HL-60 (cell line): ENCODE measurements at regions not wholly inside any gene's neighbourhood (a gene's known extent, or its start where the extent isn't known, plus 50 kb on each side); places are given as distances from the start of the nearest gene placed in this dataset.

Experiments used
- DNase-seq, 2 experiments: peaks; one replicate each; pipeline ENCODE4 v3.0.0-alpha.2; 2010 to 2020; ENCODE audit warnings: low read depth in 1 of 2, low spot score in 1 of 2
- H3K27ac ChIP-seq: fragments of 250-450 bp; sonication (Bioruptor Pico); replicated peaks from 2 replicates; pipeline ENCODE4 v1.5.1; 2020; ENCODE audit warnings: mild to moderate bottlenecking, moderate library complexity
- H3K27me3 ChIP-seq: fragments of 250-450 bp; sonication (Bioruptor Pico); 2 replicates; pipeline ENCODE4 v1.5.1; 2021; ENCODE audit warnings: mild to moderate bottlenecking, moderate library complexity; ENCODE audit not compliant: insufficient read depth, poor library complexity, severe bottlenecking
- H3K4me3 ChIP-seq: replicated peaks from 2 replicates; pipeline ENCODE4 v1.5.1; 2011; ENCODE audit warnings: mild to moderate bottlenecking, control low read depth, low read length; ENCODE audit not compliant: insufficient read depth
- GABPA ChIP-seq: IDR thresholded peaks from 2 replicates; pipeline ENCODE4 v1.6.1; 2012; ENCODE audit warnings: low read depth
- POLR2AphosphoS5 ChIP-seq: IDR thresholded peaks from 2 replicates; pipeline ENCODE4 v1.6.1; 2012; ENCODE audit warnings: low read depth
- SPI1 ChIP-seq: IDR thresholded peaks from 2 replicates; pipeline ENCODE4 v1.6.1; 2012; ENCODE audit warnings: low read depth, mild to moderate bottlenecking, borderline replicate concordance
- TF ChIP-seq, protein P1 (sequence below): IDR thresholded peaks from one replicate; pipeline ENCODE4 v1.5.1; 2011; ENCODE audit warnings: low read length, control low read depth, inconsistent platforms; ENCODE audit not compliant: insufficient read depth
- TF ChIP-seq, protein P2 (sequence below): IDR thresholded peaks from 2 replicates; pipeline ENCODE4 v1.6.1; 2012; ENCODE audit warnings: low read depth; ENCODE audit not compliant: insufficient replicate concordance

DNA sequence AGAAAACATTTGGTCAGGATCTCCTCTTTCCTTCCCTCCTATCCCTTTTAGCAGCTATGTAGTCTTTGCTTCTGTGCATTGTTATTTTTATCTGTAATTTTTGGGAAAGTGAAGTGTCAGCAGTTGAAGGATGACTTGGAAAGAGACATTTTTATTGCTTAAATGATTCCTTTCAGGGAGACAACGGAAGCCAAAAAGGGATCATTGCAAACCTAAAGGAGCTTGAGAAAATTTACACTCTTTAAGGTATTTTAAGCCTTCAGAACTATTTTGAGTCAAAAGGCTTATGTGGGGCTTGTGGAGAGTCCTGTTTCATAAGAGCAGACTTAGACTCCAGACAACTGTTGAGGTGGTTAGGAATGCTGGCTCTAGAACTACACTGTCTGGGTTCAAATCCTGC lies 281.6 kb downstream of the KIF4B start:
- no peak overlapping the region for H3K4me3 ChIP-seq
- TF ChIP-seq, protein P1, sequence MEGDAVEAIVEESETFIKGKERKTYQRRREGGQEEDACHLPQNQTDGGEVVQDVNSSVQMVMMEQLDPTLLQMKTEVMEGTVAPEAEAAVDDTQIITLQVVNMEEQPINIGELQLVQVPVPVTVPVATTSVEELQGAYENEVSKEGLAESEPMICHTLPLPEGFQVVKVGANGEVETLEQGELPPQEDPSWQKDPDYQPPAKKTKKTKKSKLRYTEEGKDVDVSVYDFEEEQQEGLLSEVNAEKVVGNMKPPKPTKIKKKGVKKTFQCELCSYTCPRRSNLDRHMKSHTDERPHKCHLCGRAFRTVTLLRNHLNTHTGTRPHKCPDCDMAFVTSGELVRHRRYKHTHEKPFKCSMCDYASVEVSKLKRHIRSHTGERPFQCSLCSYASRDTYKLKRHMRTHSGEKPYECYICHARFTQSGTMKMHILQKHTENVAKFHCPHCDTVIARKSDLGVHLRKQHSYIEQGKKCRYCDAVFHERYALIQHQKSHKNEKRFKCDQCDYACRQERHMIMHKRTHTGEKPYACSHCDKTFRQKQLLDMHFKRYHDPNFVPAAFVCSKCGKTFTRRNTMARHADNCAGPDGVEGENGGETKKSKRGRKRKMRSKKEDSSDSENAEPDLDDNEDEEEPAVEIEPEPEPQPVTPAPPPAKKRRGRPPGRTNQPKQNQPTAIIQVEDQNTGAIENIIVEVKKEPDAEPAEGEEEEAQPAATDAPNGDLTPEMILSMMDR: no peak
- no peaks in the 10 kb centered on the region for H3K27me3 ChIP-seq
- DNase-seq: no peak
- no peak overlapping the region for H3K27ac ChIP-seq

DNA sequence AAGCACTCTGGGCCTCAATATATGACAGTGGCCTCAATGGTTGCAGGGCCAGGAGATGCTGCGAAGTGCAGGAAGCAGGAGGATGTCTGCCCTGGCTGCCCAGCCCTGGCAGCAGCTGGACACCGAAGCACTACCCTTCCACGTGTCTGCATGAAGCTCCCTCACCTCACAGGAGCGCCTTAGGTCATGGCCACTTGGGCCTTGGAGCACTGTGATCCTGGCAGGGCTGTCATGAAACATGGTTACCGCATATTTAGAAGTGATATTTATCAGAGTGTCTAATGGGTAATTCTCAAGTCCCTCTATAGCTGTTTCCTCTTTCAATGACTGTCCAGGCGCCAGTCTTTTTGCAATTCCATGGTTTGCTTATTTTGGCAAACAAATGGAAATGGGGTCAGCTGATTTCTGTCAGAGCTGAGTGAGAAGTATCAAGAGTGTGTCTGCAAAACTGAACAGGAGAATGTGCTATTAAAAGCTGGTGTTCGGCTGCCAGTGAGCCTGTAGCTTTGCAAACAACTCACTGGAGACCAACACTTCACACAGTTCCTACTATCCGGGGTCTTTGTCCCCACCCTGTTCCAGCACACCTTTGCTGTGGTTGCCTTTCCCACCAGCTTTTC lies 285.9 kb downstream of the KIF4B start:
- no peak for DNase-seq
- Histone ChIP-seq H3K4me3 (no peak overlapping the region), H3K27ac (no peak overlapping the region), H3K27me3 (no peaks in the 10 kb centered on the region)
- TF ChIP-seq, protein P1: no peak
- TF ChIP-seq GABPA: no peak
- TF ChIP-seq, protein P2, sequence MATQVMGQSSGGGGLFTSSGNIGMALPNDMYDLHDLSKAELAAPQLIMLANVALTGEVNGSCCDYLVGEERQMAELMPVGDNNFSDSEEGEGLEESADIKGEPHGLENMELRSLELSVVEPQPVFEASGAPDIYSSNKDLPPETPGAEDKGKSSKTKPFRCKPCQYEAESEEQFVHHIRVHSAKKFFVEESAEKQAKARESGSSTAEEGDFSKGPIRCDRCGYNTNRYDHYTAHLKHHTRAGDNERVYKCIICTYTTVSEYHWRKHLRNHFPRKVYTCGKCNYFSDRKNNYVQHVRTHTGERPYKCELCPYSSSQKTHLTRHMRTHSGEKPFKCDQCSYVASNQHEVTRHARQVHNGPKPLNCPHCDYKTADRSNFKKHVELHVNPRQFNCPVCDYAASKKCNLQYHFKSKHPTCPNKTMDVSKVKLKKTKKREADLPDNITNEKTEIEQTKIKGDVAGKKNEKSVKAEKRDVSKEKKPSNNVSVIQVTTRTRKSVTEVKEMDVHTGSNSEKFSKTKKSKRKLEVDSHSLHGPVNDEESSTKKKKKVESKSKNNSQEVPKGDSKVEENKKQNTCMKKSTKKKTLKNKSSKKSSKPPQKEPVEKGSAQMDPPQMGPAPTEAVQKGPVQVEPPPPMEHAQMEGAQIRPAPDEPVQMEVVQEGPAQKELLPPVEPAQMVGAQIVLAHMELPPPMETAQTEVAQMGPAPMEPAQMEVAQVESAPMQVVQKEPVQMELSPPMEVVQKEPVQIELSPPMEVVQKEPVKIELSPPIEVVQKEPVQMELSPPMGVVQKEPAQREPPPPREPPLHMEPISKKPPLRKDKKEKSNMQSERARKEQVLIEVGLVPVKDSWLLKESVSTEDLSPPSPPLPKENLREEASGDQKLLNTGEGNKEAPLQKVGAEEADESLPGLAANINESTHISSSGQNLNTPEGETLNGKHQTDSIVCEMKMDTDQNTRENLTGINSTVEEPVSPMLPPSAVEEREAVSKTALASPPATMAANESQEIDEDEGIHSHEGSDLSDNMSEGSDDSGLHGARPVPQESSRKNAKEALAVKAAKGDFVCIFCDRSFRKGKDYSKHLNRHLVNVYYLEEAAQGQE: no peak
- TF ChIP-seq POLR2AphosphoS5: no peak
- TF ChIP-seq SPI1: no peak

DNA sequence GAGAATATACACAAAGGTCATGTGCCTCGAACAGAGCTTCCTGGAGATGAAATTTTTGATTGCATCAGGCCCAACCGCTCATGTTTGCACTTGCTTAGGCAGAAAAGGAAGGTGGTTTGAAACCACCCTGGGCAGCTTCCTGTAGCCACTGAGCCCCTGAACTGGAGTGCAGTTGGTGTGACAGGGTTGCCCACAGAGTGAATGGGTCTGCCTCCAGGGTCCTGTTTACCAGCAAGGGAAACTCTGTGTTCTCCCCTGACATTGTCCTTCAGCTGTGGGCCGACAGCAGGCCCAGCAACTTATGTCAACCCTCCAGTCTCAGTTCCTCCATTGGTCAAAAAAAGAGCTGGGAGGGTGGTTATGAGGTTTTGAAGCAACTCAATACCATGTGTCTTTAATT lies 289.6 kb downstream of the KIF4B start:
- no peak overlapping the region for H3K4me3 ChIP-seq
- DNase-seq: peak; percentile 64 to 92
- no peaks in the 10 kb centered on the region for H3K27me3 ChIP-seq
- peak overlapping the region; percentile 90 for H3K27ac ChIP-seq
- peak; percentile 22; the same call in 1 of the 2 replicates for TF ChIP-seq POLR2AphosphoS5
- peak; percentile 20; the same call in 1 of the 2 replicates for TF ChIP-seq GABPA
- TF ChIP-seq, protein P1: no peak
- no peak for TF ChIP-seq SPI1
- TF ChIP-seq, protein P2: no peak

DNA sequence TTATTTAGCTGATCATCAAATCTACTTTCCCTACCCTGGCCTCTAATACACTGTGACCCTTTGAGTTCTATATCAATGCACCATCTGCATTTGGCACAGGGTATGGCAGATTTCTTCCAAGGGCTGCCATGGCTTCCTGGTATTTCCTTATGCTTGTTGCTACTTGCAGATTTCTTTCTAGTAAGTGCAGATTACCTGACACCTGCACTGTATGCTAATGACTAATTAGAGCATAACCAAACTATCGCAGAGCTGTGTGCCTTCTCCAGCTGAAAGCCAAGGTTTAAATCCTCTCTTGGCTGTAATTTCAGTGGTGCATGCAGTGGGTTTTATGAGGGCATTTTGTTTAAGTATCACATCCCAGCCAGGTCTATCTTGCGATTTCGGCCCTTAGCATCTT lies 293.7 kb downstream of the KIF4B start:
- no peak for DNase-seq
- Histone ChIP-seq H3K27me3 (no peaks in the 10 kb centered on the region), H3K27ac (no peak overlapping the region), H3K4me3 (no peak overlapping the region)
- TF ChIP-seq SPI1 (no peak), GABPA (no peak), POLR2AphosphoS5 (no peak)
- TF ChIP-seq, protein P1: no peak
- TF ChIP-seq, protein P2: no peak
